HG02973 (cell line): ENCODE measurements at regions not wholly inside any gene's neighbourhood (a gene's known extent, or its start where the extent isn't known, plus 50 kb on each side); places are given as distances from the start of the nearest gene placed in this dataset.

ENCODE experiments used
- ATAC-seq: cut with Tn5 transposase; IDR thresholded peaks from one replicate; pipeline ENCODE4 v1.9.1; 2021; ENCODE audit warnings: moderate library complexity; ENCODE audit not compliant: unreplicated experiment

DNA sequence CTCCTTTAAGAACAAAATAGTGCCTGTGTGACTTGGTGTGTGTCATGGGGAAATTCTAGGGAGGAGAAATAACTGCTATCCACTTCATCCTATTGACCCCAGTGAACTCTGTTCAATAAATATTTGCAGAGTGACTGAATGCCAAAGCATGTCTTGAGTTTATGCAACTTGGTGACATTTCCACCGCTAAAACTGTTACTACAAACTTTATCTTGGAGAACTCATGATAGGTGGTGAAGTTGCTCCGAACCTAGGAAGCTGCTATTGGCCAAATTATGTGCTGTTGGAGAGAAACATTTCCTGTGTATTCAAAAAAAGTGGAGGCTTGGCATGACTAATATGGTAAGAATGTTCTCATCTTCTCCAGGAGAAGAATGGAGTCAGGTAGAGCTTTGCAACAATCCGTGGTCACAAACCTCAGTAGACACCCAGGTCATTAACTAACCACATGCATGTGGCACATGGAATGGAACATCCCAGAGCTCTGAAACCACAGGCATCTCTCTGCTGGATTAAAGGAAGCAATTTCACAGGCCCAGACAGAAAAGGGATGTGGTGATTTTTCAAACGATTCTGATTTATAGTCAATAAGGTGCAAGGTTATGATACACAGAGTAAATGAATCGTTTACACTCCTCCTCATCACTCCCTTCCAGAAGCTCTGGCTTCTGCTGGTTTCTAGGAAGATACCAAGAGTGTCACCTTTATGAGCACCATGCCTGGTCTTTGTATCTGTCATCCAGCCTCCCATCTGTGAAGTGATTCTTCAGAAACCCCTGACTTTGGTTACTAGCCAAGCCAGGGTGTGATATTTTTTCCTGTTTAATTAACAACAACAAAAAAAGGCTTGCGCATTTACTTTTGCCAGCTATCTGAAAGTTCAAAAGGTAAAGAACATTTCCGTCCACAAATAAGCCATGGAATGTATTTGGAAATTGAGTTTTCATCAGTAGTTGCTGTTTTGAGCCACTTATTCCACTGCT lies 361.1 kb downstream of the TGFB2 start:
- no peak for ATAC-seq

DNA sequence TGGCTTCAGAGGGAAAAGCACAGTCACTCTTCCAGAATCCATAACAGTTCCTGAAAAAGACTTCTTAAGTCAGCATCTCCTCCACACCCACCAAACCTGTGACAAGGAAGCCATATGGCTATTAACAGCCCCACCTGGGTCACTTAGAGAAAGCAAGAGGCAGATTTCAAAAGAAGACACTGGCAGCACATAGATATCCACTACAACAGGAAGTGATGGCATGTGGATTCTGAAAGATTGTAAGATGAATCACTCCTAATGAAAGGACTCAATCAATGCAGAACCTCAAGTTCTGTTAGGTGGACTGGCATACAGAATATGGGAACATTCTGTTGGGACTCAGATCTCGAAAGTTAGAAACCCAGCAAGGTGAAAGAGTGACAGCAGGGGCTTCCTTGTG lies 365.9 kb downstream of the TGFB2 start:
- no peak for ATAC-seq

GRCh38 chr1:218711884-218712674 lies 366.9 kb downstream of the TGFB2 start:
- ATAC-seq: no peak

- no peak for ATAC-seq
Measured at GRCh38 chr1:218712677-218713076, 367.5 kb downstream of the TGFB2 start.

DNA sequence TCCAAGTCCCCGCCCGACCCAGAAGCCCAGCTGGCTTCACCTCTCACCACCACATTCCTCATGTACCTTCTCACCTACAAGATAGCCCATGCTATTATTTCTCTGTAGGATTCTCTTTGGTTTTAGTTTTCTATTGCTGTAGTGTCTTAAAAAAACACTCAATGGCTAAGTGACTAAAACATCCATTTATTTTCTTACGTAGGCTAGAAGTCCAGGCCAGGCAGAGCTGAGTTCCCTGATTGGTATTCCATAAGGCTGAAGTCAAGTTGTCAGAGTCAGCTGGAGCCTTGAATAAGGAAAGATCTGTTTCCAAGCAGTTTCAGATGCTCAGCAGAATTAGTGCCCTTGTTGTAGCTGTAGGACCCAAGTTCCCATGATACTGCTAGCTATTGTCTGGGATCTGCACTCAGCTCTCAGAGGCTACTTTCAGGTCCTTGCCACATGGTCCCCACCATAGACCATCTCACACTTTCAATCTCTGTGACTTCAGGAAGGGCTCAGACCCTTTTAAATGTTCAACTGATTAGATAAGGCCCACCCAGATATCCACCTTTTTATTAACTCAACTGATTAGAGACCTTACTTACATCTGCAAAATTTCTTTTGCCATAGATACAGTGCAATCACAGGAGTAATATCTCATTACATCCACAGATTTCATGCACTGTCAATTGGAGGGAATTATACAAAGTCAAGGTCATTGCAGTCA lies 371.0 kb downstream of the TGFB2 start:
- ATAC-seq: no peak

DNA sequence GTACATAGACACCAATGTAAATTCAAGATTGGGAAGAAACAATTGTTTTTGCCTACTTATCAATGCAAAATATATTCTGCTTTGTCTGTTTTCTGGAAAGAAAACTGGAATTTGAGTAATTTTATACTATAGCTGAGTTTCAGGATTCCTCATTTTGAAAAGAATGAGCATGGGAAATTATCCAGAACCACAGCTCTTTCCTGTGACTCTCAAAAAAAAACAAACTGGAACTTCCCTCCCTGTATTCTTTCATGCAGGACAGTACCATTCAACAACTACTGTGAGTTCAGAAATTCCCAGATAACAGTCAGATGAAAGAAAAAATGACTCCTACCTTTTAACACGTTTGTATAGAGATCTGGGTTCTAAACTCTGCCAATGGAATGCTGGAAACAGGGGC lies 372.4 kb downstream of the TGFB2 start:
- no peak for ATAC-seq

DNA sequence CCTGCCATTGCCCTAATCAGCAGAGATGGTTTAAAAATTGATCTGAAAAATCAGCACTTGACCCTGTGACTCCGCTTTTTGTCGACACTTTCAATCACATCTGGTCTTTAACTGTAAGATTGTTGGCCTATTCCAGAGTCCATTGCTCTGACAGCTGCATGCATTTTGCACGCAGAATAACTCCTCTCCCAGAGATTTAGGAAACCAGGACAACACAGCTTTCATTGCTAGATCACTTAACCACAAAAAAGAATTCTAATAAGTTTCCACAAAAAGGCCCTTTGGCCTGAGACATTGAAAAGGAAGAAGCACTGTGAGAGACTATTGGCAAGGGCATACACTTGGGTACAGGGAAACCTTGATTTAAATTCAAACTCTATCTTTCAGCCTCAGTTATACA lies 373.1 kb downstream of the TGFB2 start:
- no peak for ATAC-seq

GRCh38 chr1:218718977-218719376 lies 373.8 kb downstream of the TGFB2 start:
- ATAC-seq: no peak

GRCh38 chr1:218728898-218729565 lies 383.9 kb downstream of the TGFB2 start:
- no peak for ATAC-seq

DNA sequence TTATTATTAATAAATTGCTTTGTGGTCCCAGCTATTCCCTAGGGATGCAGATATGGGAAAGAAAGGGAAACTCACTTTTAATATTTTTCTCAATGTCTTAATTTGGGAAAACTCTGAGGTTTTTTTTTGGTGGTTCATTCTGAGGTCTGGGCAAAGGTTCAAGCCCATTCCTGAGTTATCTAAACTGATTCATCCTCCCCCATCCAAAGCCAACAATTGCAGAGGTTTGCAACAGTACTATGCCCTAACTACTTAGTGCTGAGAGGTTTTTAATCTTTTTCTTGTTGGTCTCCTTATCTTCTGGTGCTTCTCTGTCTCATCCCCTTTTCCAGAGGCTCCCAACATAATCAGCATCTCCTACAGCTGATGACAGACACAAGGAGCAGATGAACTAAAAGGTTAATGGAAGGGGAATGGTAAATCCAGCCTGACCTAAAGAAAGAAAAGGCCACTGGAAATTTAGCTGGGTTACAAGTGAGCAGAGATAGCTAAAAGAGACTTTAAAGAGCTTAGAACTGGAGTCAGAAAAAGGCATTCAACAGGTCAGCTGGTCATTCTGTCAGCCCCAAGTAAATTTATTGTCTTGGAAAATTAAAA lies 390.4 kb downstream of the TGFB2 start:
- ATAC-seq: no peak

DNA sequence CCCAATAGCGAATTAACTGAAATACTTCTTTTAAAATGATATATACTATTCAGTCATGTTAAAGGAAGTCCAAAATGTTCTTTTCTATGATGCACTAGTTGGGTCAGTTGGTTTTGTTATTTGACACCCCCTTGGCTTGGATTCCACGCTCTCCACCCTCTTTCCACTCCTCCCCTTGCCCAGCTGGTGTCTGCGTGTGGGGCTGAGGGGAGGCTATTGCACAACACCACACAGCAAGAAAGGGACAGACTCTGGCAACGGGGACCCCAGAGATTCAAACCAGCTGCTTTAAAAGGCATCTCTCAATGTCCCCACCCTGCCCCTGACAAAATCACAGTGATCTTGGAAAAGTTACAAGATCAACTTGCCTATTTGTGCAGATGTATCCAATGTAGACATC lies 394.3 kb downstream of the TGFB2 start:
- ATAC-seq: no peak

DNA sequence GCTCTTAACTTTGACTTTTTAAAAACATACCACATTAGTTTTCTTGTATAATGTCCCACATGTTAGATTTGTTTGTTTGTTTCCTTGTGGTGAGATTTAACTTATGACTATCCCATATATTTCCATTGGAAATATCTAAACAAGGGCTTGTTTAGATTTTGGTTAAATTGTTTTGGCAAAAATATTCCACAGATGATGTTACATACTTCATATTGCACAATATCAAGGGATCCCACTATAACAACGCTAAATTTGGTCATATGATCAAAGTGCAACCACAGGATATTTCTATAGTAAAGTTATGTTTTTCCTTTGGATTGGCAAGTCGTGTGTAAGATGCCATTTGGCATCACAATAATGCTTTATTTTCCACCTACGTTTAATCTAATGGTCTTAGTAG lies 396.7 kb downstream of the TGFB2 start:
- no peak for ATAC-seq

DNA sequence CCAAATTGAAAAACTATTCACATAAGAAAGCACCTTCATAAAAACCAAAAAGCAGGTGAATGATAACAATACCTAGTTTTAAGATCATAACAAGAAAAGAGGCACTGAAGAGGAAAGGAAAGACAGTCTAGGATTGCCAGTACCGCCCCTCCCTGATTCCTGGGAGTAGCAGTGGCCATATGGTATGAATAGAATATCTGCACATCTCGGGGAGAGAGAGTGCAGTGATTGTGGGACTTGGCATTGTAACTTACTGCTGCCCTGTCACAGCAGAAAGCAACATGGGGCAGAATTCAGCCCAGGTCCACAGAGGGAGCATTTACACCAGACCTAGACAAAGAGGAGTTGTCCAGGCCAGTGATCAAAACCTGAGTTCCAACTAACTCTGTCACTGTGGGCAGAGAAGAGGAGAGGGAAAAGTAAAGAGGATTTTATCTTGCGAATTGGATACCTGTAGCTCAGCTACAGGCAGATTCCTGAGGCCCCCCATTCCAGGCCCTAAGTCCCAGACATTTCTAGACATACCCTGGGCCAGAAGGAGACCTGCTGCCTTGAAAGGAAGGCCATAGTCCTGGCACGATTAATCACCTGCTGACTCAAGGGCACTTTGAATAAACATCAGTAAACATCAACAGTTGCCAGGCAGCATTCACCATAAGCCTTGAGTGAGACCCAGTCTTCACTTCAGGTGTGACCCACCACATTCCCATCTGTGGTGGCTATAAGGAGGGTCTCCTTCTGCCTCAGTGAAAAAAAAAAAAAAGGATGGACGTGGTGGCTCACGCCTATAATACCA lies 397.5 kb downstream of the TGFB2 start:
- ATAC-seq: no peak

GRCh38 chr1:218743861-218744505 lies 398.8 kb downstream of the TGFB2 start:
- ATAC-seq: no peak

DNA sequence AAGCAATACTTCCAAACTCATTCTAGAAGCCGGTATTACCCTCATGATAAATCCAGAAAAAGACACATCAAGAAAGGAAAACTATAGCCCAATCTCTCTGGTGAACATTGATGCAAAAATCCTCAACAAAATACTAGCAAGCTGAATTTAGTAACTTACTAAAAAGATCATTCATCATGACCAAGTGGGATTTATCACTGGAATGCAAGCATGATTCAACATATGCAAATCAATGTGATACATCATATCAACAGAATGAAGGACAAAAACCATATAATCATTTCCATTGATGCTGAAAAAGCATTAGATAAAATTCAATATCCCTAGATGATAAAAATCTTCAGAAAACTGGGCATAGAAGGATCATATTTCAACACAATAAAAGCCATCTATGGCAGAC lies 402.9 kb downstream of the TGFB2 start:
- no peak for ATAC-seq

- no peak for ATAC-seq
Measured at GRCh38 chr1:218750216-218750970, 405.3 kb downstream of the TGFB2 start.

DNA sequence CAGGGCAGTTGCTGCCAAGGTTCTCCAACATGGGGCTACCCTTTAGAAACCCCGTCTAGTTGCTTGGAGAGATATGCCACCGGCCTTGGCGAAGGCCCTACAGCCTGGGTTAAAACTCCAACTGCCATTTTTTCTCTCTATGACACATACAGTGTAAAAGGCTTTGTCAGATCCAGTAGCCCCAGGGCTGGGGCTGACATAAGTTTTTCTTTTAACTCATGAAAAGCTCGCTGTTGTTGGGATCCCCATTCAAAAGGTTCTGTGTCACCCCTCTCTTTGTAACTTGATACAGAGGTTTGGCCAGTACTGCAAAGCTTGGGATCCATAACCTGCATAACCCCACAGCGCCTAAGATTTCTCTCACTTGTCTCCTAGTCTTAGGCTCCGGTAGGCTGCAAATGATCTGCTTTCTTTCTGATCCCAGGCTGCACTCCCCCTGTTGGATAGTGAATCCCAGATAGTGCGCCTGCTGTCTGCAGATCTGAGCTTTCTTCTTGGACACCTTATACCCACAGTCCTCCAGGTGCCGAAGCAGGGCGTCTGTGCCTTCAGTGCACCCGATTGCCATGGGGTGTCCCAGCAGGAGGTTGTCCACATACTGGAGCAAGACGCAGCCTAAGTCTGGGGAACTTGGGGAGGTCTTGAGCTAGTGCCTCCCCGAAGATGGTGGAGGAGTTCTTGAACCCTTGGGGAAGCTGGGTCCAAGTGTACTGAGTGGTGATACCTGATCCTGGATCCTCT lies 406.2 kb downstream of the TGFB2 start:
- ATAC-seq: no peak

DNA sequence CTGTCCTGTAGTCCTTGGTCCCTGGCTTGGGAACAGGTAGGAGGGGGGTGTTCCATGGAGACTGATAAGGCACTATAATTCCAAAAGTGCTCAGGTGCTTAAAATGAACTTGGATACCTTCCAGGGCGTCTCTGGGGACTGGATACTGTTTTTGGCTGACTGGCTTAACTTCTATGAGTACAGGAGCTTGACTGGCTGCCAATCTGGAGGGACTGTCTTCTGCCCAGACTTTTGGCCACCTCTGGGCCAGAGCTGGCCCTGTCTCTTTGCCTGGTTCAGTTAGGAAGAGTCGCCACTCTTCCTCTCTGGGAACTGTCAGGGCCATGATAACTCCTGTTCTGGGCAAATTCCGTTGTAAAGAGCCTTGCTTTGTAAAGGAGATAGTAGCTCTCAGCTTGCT lies 407.0 kb downstream of the TGFB2 start:
- ATAC-seq: no peak
